ENCODE measurements at regions not wholly inside any gene's neighbourhood (a gene's known extent, or its start where the extent isn't known, plus 50 kb on each side); places are given as distances from the start of the nearest gene placed in this dataset.

DNA sequence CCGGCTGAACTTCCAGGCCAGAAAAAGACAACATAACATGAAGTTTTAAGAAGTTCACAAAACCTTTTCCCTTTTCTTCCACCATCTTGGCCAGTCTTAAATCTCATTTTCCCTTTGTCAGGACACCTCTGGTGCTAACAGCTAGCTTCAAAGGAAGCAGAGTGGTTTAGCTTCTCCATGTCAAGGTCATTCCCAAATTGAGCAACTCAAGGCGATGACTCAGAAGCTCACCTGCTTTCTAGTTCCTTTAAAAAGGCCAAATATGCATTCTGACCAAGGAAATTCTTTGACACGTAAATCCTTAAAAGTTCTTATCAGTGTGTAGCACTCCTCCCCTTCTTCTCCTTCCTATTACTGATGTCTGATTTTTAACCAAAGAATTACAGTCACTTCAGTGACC, 69.6 kb upstream of the VGLL2 start:
- TF ChIP-seq, protein P1, sequence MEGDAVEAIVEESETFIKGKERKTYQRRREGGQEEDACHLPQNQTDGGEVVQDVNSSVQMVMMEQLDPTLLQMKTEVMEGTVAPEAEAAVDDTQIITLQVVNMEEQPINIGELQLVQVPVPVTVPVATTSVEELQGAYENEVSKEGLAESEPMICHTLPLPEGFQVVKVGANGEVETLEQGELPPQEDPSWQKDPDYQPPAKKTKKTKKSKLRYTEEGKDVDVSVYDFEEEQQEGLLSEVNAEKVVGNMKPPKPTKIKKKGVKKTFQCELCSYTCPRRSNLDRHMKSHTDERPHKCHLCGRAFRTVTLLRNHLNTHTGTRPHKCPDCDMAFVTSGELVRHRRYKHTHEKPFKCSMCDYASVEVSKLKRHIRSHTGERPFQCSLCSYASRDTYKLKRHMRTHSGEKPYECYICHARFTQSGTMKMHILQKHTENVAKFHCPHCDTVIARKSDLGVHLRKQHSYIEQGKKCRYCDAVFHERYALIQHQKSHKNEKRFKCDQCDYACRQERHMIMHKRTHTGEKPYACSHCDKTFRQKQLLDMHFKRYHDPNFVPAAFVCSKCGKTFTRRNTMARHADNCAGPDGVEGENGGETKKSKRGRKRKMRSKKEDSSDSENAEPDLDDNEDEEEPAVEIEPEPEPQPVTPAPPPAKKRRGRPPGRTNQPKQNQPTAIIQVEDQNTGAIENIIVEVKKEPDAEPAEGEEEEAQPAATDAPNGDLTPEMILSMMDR (IDR thresholded peaks at IDR 0.05), result no peak
- no peak for TF ChIP-seq POLR2A (IDR thresholded peaks at IDR 0.05)

All from lower leg skin (tissue), 3 donors.